Omental fat pad (tissue), 3 donors: ENCODE measurements at regions not wholly inside any gene's neighbourhood (a gene's known extent, or its start where the extent isn't known, plus 50 kb on each side); places are given as distances from the start of the nearest gene placed in this dataset.

Experiments used
- ATAC-seq: fragments of 150-250 bp; one replicate; pipeline ENCODE4 v1.9.1; 2016; ENCODE audit warnings: mild to moderate bottlenecking, moderate library complexity; ENCODE audit not compliant: low FRiP score
- DNase-seq: peaks from one replicate; pipeline ENCODE4 v3.0.0-alpha.2; 2019; ENCODE audit warnings: low spot score
- CTCF ChIP-seq, 3 donors: fragments of 450-650 bp; IDR thresholded peaks; one replicate each; pipeline ENCODE4 v1.5.1; 2016 to 2017; ENCODE audit warnings: antibody characterized with exemption in 3 of 3, mild to moderate bottlenecking in 3 of 3, moderate library complexity in 2 of 3

GRCh38 chr5:144703776-144704175 lies 533.1 kb downstream of the KCTD16 start:
- ATAC-seq = no peak
- TF ChIP-seq CTCF (IDR thresholded peaks at IDR 0.05) = no peak
- DNase-seq = no peak

- no peak for TF ChIP-seq CTCF (IDR thresholded peaks at IDR 0.05)
- ATAC-seq (no peak), DNase-seq (no peak)
These were observed 527.8 kb downstream of the KCTD16 start for GRCh38 chr5:144698484-144698883.

- no peak for TF ChIP-seq CTCF (IDR thresholded peaks at IDR 0.05)
- ATAC-seq (no peak), DNase-seq (no peak)
These were observed 527.2 kb downstream of the KCTD16 start for GRCh38 chr5:144697847-144698262.

GRCh38 chr5:144691936-144692335 lies 521.3 kb downstream of the KCTD16 start:
- DNase-seq (no peak), ATAC-seq (no peak)
- TF ChIP-seq CTCF (IDR thresholded peaks at IDR 0.05) = no peak

- TF ChIP-seq CTCF (IDR thresholded peaks at IDR 0.05) = no peak
- ATAC-seq (no peak), DNase-seq (no peak)
These were observed 514.2 kb downstream of the KCTD16 start for GRCh38 chr5:144684899-144685298.

- no peak for TF ChIP-seq CTCF (IDR thresholded peaks at IDR 0.05)
- DNase-seq = no peak
- ATAC-seq = no peak
These were observed 510.0 kb downstream of the KCTD16 start for GRCh38 chr5:144680711-144681110.

- no peak for ATAC-seq
- no peak for DNase-seq
- TF ChIP-seq CTCF (IDR thresholded peaks at IDR 0.05) = no peak
These were observed 500.4 kb downstream of the KCTD16 start for GRCh38 chr5:144671066-144671465.
